ENCODE measurements at regions not wholly inside any gene's neighbourhood (a gene's known extent, or its start where the extent isn't known, plus 50 kb on each side); places are given as distances from the start of the nearest gene placed in this dataset.

- no peaks in the 10 kb centered on the region for H3K4me1 Mint-ChIP-seq
- H3K27me3 Mint-ChIP-seq = peaks cover 69% of the 10 kb centered on the region
- POLR2A ChIA-PET = no interaction called here
These were observed 194.9 kb downstream of the GPX5 start for GRCh38 chr6:28720357-28721231.

More at GRCh38 chr6:28720357-28721231, 194.9 kb downstream of the GPX5 start:
- Histone ChIP-seq H3K27ac (ENCODE audit: low read length in 2 of 2) (no peak overlapping the region), H2AFZ (ENCODE audit: insufficient read depth, low read depth, low read length, poor library complexity, severe bottlenecking) (no peak overlapping the region), H3K9ac (ENCODE audit: low read length) (no peak overlapping the region), H3K27me3 (replicated peaks in 1 of 4; ENCODE audit: control extremely low read depth in 1 of 4, control insufficient read depth in 3 of 4, insufficient read depth in 4 of 4, low read length in 3 of 4) (peaks cover 0 to 29% (median 3%) of the 10 kb centered on the region in 4 experiments), H3K79me2 (ENCODE audit: control insufficient read depth, insufficient read depth, low read length) (no peaks in the 10 kb centered on the region), H3K4me2 (replicated peaks; ENCODE audit: low read depth, low read length, poor library complexity, severe bottlenecking) (no peak overlapping the region), H4K20me1 (ENCODE audit: control insufficient read depth, insufficient read depth, low read length, poor library complexity, severe bottlenecking) (no peaks in the 10 kb centered on the region), H3K4me3 (ENCODE audit: control extremely low read depth in 1 of 5, extremely low read depth in 1 of 5, insufficient read depth in 1 of 5, low read depth in 2 of 5, low read length in 4 of 5) (no peak overlapping the region), H3K9me3 (ENCODE audit: control extremely low read depth in 1 of 3, control insufficient read depth in 2 of 3, insufficient read depth in 1 of 3, low read length in 2 of 3) (peaks cover 0 to 2% (median 0%) of the 10 kb centered on the region in 3 donors), H3K4me1 (ENCODE audit: control insufficient read depth in 2 of 2, insufficient read depth in 2 of 2, low read length in 2 of 2) (no peaks in the 10 kb centered on the region), H3K36me3 (replicated peaks in 1 of 2; ENCODE audit: control extremely low read depth in 1 of 2, control insufficient read depth in 1 of 2, extremely low read depth in 1 of 2, insufficient read depth in 2 of 2, low read length in 1 of 2) (no peaks in the 10 kb centered on the region)
- DNase-seq (no peak), ATAC-seq (ENCODE audit: low read depth) (no peak)
- Mint-ChIP-seq H3K4me3 (no peak overlapping the region), H3K27ac (no peak overlapping the region), H3K9me3 (ENCODE audit: insufficient read depth) (no peaks in the 10 kb centered on the region)
- CTCF ChIA-PET = no interaction called here
- intact Hi-C loops (cut with micrococcal nuclease) = no loop called here
- 78% methylated on average over 22 of the region's 26 CpGs for WGBS (ENCODE audit: insufficient coverage)
- TF ChIP-seq EZH2 (IDR thresholded peaks at IDR 0.05; ENCODE audit: borderline replicate concordance, insufficient read depth, low read depth, low read length, poor library complexity, severe bottlenecking) (no peak), CTCF (IDR thresholded peaks at IDR 0.05) (no peak)

Data from B cell (primary cell).